HUES6 (cell line): ENCODE measurements at regions not wholly inside any gene's neighbourhood (a gene's known extent, or its start where the extent isn't known, plus 50 kb on each side); places are given as distances from the start of the nearest gene placed in this dataset.

ENCODE experiments used
- H3K27ac ChIP-seq: 2 replicates; pipeline ENCODE4 v1.7.0; 2013; ENCODE audit warnings: low read depth, mild to moderate bottlenecking, low read length, inconsistent platforms
- H3K27me3 ChIP-seq: 2 replicates; pipeline ENCODE4 v1.6.1; 2013; ENCODE audit warnings: low read length; ENCODE audit not compliant: control insufficient read depth, insufficient read depth
- H3K36me3 ChIP-seq: 2 replicates; pipeline ENCODE4 v1.6.1; 2013; ENCODE audit warnings: low read length; ENCODE audit not compliant: control insufficient read depth, insufficient read depth
- H3K4me1 ChIP-seq: 2 replicates; pipeline ENCODE4 v1.6.1; 2013; ENCODE audit warnings: low read length; ENCODE audit not compliant: control insufficient read depth, insufficient read depth
- H3K4me3 ChIP-seq: 2 replicates; pipeline ENCODE4 v1.5.1; 2013; ENCODE audit warnings: low read depth, low read length
- H3K9ac ChIP-seq: one replicate; pipeline ENCODE4 v1.6.1; 2013; ENCODE audit warnings: mild to moderate bottlenecking, low read length
- H3K9me3 ChIP-seq: 2 replicates; pipeline ENCODE4 v1.6.1; 2013; ENCODE audit warnings: low read depth, low read length; ENCODE audit not compliant: control insufficient read depth, insufficient read depth

DNA sequence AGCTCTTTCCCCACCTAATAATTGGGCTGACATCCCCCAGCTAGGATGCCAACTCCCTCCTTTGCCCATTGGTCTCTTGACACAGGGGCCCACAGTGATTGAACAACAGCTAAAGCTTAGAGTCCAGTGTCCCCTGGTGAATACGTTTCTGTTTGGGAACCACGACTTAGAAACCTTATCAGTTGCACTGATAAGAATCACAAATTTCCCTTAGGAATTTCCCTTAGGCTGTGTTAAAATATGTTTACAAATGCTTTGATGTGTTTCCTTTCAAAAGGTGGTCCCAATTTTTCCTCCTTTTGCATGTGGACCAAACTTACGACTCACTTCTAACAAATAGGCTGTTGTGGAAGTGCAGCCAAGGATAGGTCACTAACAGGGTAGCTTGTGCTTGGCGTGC is 126.0 kb upstream of the INHBA start:
- Histone ChIP-seq H3K9ac (no peak overlapping the region), H3K4me1 (peaks cover 8% of the 10 kb centered on the region), H3K9me3 (peaks cover 18% of the 10 kb centered on the region), H3K36me3 (no peaks in the 10 kb centered on the region), H3K27me3 (no peaks in the 10 kb centered on the region), H3K27ac (no peak overlapping the region), H3K4me3 (no peak overlapping the region)

DNA sequence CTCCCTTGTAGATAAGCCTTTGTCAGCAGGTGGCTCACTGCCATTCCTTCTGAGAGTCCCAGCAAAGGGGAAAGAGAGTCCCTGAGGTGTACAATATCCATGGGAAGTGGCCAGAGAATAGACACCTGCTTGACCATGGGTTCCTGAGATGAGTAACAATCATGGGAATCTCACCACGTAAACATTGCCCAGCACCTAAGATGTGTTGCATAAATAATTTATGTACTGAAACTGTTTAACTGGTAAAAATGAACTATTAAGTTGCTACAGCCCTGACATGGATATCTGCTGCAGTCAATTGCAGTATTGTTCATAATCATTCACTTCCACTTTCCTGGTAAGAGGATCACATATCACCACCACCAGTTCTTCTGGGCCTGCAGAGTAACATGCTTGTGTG is 123.8 kb upstream of the INHBA start:
- Histone ChIP-seq H3K4me1 (peaks cover 6% of the 10 kb centered on the region), H3K9me3 (peaks cover 18% of the 10 kb centered on the region), H3K27ac (no peak overlapping the region), H3K4me3 (no peak overlapping the region), H3K27me3 (no peaks in the 10 kb centered on the region), H3K9ac (no peak overlapping the region), H3K36me3 (no peaks in the 10 kb centered on the region)

DNA sequence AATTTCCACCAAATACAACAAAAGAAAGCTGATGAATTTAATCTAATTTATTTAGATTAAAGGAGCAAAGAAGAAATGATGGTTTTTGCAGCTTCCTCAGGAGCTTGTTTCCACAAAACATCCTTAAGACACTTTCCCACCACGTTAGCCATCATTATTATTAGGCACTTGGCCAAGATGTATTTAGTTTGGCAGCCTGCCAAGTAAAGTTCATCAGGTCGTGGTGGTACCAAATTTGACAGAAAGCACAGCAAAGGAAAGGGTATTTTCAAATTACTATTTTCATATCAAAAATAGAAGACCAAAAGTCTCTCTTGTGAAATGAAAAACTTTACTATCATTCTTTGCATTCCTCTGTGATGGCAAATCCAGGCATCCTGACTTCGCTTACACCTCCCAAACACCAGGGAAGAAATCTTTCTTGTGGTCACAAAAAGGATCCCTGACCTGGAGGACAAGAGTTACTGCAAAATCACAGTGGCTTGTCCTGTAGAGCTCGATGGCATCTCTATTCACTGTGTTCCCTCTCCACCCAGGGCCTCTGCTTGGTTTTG is 123.1 kb upstream of the INHBA start:
- Histone ChIP-seq H3K9me3 (peaks cover 15% of the 10 kb centered on the region), H3K27me3 (no peaks in the 10 kb centered on the region), H3K9ac (no peak overlapping the region), H3K27ac (no peak overlapping the region), H3K4me1 (peaks cover 9% of the 10 kb centered on the region), H3K36me3 (no peaks in the 10 kb centered on the region), H3K4me3 (no peak overlapping the region)

DNA sequence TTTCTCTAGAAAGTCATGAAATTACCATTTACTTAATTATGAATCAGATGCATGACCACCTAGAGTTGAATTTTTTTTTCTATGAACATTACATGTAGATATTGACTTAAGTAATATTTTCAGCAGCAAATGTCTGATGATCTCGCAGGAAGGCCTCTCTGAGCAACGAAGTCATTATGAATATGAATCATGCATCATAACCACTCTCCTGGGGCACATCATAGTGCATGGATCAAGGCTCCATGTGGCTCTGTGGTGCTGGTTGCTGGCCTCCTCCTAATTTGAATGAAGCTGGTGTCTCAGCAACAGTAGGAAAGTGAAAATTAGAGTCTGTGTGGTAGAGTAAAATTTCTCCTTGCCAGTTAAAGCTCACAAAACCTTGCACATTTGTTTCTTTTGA is 121.4 kb upstream of the INHBA start:
- Histone ChIP-seq H3K27ac (no peak overlapping the region), H3K4me1 (peaks cover 9% of the 10 kb centered on the region), H3K36me3 (no peaks in the 10 kb centered on the region), H3K4me3 (no peak overlapping the region), H3K9ac (no peak overlapping the region), H3K27me3 (no peaks in the 10 kb centered on the region), H3K9me3 (peaks cover 9% of the 10 kb centered on the region; the same call in 1 of the 2 replicates)

DNA sequence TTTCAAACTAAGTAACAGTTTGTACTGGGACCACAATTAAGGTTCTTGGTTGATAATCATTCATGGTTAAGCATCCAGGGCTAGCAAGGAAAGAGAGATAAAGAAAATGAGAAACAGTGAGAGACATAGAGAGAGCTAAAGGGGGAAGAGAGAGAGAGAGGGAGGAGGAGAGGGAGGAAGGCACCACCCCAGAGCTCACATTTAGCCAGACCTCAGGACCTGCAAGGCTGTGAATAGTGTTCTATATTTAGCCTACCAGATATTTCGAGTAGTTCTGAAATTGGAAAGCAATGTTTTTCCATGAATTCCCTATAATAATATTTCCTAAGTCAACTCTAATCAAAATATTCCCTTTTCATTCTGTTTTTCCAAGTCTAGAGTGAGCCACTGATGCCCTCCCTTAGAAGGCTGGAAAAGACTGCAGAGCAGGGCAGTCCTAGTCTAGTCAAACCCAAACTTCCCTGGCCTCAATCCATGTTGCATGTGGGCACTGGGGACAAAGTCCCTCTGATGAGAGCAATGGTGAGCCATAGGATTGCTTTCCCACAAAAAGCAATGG is 119.4 kb upstream of the INHBA start:
- Histone ChIP-seq H3K9ac (no peak overlapping the region), H3K36me3 (no peaks in the 10 kb centered on the region), H3K4me1 (peaks cover 9% of the 10 kb centered on the region; the same call in 1 of the 2 replicates), H3K4me3 (no peak overlapping the region), H3K27me3 (no peaks in the 10 kb centered on the region), H3K27ac (no peak overlapping the region), H3K9me3 (no peaks in the 10 kb centered on the region)

DNA sequence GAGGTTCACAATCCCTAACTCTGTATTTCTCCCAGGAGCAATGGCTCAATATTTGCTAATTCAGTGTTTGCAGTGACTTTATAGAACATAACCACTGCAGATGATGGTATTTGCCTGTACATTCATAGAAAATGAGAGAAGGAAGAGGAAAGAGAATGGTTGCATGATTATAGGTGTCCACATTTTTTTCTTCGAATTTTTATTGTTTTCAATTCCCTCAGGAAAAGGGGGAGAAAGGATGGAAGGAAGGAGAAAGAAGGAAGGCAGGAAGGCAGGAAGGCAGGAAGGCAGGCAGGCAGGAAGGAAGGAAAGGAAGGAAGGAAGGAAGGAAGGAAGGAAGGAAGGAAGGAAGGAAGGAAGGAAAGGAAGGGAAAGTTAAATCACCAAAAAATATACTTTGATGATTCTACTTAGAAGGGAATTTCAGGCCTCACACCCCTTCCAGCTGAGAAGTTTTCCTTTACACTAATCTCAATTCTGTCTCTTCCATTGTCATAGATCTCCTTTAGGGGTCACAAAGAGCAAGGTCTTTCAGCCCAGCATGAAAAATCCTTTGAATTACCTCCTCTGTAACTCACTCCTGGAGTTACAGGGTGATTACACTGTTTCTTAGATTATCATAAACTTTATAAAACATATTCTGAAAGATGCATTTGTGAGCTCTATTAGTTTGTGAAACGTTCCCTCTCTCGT is 118.8 kb upstream of the INHBA start:
- Histone ChIP-seq H3K4me3 (no peak overlapping the region), H3K9ac (no peak overlapping the region), H3K36me3 (no peaks in the 10 kb centered on the region), H3K9me3 (no peaks in the 10 kb centered on the region), H3K27ac (no peak overlapping the region), H3K4me1 (peaks cover 9% of the 10 kb centered on the region; the same call in 1 of the 2 replicates), H3K27me3 (no peaks in the 10 kb centered on the region)

DNA sequence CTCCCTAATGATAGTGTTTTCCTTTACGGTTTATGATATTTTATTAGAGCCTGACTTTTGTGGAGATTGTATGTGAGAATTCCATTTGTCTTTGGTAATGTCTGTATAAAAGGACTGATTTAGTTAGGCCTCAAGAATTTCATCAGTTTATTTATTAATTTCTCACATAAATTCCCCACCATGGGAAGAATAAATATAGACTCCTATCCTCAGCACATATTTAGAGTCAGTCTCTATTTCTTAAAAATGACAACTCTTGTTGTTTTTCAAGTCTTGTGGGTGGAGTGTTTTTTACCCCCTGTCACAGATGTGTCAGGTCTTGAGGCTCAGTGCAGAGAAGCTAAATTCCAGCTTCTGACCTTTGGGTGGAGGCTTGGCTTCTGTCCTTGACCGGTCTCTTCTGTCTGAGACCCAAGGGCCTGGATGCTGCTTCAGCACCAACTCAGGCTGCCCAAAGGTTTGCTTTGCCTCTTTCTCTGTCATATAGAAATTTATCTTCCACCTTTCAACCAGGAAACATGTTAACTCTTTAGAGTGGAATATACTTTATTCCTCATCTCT is 117.3 kb upstream of the INHBA start:
- Histone ChIP-seq H3K9me3 (no peaks in the 10 kb centered on the region), H3K36me3 (no peaks in the 10 kb centered on the region), H3K27me3 (no peaks in the 10 kb centered on the region; the same call in 1 of the 2 replicates), H3K27ac (no peak overlapping the region), H3K4me1 (peaks cover 9% of the 10 kb centered on the region), H3K9ac (no peak overlapping the region), H3K4me3 (no peak overlapping the region)

DNA sequence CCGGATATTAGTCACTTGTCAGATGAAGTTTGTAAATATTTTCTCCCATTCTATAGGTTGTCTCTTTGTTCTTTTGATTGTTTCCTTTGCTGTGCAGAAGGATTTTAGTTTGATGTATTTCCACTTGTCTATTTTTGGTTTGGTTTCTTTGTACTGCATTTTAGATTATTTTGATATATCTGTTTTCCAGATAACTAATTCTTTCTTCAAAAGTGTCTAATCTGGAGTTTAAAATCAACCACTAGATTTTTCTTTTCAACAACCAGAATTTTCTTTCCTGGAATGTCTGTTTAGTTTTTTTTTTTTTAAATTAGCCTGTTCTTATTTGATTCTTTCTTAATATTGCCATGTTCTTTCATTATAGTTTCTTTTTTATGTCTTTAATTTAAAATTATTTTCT is 116.8 kb upstream of the INHBA start:
- no peaks in the 10 kb centered on the region for H3K36me3 ChIP-seq
- H3K9me3 ChIP-seq = no peaks in the 10 kb centered on the region
- H3K27ac ChIP-seq = no peak overlapping the region
- H3K4me1 ChIP-seq = peaks cover 12% of the 10 kb centered on the region
- no peak overlapping the region for H3K9ac ChIP-seq
- H3K27me3 ChIP-seq = no peaks in the 10 kb centered on the region; the same call in 1 of the 2 replicates
- H3K4me3 ChIP-seq = no peak overlapping the region

DNA sequence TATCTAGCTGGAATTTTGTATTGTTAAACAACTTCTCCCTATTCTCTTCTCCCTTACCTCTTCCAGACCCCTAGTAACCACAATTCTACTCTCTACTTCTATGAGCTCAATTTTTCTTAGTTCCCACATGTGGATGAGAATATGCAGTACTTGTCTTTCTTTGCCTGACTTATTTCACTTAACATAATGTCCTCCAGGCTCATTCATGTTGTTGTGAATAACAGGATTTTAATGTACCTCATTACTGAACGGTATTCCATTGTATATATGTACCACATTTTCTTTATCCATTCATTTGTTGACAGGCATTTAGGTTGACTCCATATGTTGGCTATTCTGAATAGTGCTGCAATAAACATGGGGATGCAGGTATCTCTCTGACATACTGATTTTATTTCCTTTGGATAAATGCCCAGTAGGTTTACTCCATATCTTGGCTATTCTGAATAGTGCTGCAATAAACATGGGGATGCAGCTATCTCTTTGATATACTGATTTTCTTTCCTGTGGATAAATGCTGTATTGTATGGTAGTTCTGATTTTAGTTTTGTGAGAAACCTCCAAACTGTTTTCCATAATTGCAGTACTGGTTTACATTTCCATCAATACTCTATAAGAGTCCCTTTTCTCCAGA is 116.0 kb upstream of the INHBA start:
- H3K36me3 ChIP-seq = no peaks in the 10 kb centered on the region
- no peak overlapping the region for H3K27ac ChIP-seq
- no peak overlapping the region for H3K9ac ChIP-seq
- H3K9me3 ChIP-seq = no peaks in the 10 kb centered on the region
- H3K27me3 ChIP-seq = no peaks in the 10 kb centered on the region; the same call in 1 of the 2 replicates
- no peak overlapping the region for H3K4me3 ChIP-seq
- peaks cover 12% of the 10 kb centered on the region for H3K4me1 ChIP-seq

DNA sequence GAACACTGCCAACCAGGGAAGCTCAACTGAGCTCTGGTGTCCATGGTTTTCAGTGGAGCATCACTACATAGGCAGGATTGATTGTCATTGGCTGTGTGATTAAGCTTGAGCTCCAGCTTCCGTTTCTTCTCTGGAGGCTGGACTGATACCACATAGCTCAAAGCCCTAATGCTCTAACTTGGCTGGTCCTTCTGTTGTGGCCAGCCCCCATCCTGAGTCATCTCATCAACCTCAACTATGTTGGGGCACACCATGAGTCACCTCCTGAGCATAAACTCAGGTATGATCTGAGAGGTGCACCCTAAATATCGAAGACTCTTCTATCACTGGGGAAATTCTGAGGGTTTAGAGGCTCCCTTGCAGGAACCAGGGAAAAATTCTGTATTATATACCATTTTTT is 114.5 kb upstream of the INHBA start:
- no peaks in the 10 kb centered on the region for H3K36me3 ChIP-seq
- H3K27me3 ChIP-seq = no peaks in the 10 kb centered on the region; the same call in 1 of the 2 replicates
- H3K4me1 ChIP-seq = peaks cover 15% of the 10 kb centered on the region
- no peak overlapping the region for H3K4me3 ChIP-seq
- H3K27ac ChIP-seq = no peak overlapping the region
- no peak overlapping the region for H3K9ac ChIP-seq
- no peaks in the 10 kb centered on the region for H3K9me3 ChIP-seq

DNA sequence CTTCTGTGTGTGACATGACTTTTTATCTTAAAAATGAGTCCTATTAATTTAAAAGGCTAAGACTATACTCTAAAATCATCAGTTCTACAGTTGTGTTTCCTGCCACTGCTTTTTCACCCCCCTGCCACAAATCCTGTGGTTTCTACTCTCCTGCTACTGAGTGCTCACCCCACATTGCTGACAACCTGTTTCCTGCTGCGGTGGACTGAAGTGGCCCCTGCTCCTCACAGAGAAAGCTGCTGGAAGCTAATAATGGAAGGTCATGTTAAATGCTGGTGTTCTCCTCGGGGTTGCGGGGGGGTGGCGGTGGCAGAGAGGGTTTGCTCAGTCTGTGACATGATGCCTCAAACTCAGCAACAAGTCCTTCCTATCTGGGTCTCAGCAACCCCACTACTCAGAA is 113.2 kb upstream of the INHBA start:
- H3K4me3 ChIP-seq = no peak overlapping the region
- no peaks in the 10 kb centered on the region for H3K36me3 ChIP-seq
- H3K9me3 ChIP-seq = no peaks in the 10 kb centered on the region
- peaks cover 6% of the 10 kb centered on the region for H3K4me1 ChIP-seq
- H3K27ac ChIP-seq = no peak overlapping the region
- H3K9ac ChIP-seq = no peak overlapping the region
- no peaks in the 10 kb centered on the region; the same call in 1 of the 2 replicates for H3K27me3 ChIP-seq
